Astrocyte of the cerebellum (primary cell): ENCODE measurements at regions not wholly inside any gene's neighbourhood (a gene's known extent, or its start where the extent isn't known, plus 50 kb on each side); places are given as distances from the start of the nearest gene placed in this dataset.

ENCODE experiments used
- DNase-seq: peaks from one replicate; pipeline ENCODE4 v3.0.0-alpha.2; 2011; ENCODE audit warnings: low read depth
- H3K4me3 ChIP-seq: 2 replicates; pipeline ENCODE4 v1.5.1; 2011; ENCODE audit warnings: mild to moderate bottlenecking, low read depth, low read length, moderate library complexity
- CTCF ChIP-seq: IDR thresholded peaks from 2 replicates; pipeline ENCODE4 v1.5.1; 2012; ENCODE audit warnings: low read length, low read depth, moderate library complexity, mild to moderate bottlenecking; ENCODE audit errors: missing control alignments
- in situ Hi-C: cut with HindIII; loops from 2 replicates; pipeline ENCODE4 v1.10.0; 2017; ENCODE audit warnings: low sequenced_read_pairs

GRCh38 chr15:57816599-57816998 is 110.1 kb downstream of the POLR2M start:
- no peak for TF ChIP-seq CTCF
- in situ Hi-C loops = no loop called here
- H3K4me3 ChIP-seq = no peak overlapping the region
- DNase-seq = no peak

DNA sequence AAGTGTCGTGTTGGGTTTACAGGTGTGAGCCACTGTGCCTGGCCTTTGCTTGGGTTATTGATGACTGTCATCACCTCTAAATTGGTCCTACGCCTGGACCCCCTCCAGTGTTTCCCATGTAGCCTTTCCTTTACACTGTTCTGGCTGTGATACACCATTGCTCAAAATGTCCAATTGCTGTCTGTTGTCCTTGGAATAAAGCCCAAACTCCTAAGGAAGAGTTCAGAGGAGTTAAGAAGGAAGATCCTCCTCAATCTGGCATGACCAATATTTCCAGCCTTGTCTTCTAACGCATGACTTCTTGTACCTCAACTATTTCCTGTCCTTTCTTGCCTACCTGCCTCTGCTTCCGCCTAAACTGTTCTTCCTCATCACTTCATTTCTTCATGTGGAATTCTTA is 113.1 kb downstream of the POLR2M start:
- no peak for DNase-seq
- no peak for TF ChIP-seq CTCF
- in situ Hi-C loops = no loop called here
- no peak overlapping the region for H3K4me3 ChIP-seq

- in situ Hi-C loops = no loop called here
- no peak for DNase-seq
- no peak overlapping the region for H3K4me3 ChIP-seq
- TF ChIP-seq CTCF = no peak
Measured at GRCh38 chr15:57820119-57820518, 113.6 kb downstream of the POLR2M start.

DNA sequence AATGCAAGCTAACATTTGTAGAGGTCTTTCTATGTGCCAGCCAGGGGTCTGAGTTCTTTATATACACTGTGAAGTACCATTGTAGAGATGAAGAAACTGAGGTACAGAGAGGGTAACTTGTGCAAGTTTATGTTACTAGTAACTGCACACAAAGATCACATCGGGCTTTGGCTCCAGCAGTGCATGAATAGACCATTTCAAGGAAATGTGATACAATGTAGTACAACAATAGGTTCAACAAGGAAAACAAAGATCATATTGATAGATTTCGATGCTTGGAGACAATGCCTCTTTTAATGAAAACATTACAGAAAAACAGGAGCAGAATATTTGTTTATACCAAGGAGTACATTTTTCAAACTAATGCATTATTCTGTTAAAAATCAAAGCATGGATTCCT is 115.3 kb downstream of the POLR2M start:
- DNase-seq = no peak
- no peak for TF ChIP-seq CTCF
- no peak overlapping the region for H3K4me3 ChIP-seq
- in situ Hi-C loops = no loop called here

GRCh38 chr15:57823325-57823882 is 116.9 kb downstream of the POLR2M start:
- in situ Hi-C loops = no loop called here
- DNase-seq = no peak
- TF ChIP-seq CTCF = no peak
- no peak overlapping the region for H3K4me3 ChIP-seq

GRCh38 chr15:57824186-57824585 is 117.7 kb downstream of the POLR2M start:
- H3K4me3 ChIP-seq = no peak overlapping the region
- in situ Hi-C loops = no loop called here
- DNase-seq = no peak
- TF ChIP-seq CTCF = no peak

- in situ Hi-C loops = no loop called here
Measured at GRCh38 chr15:57827021-57827420, 120.5 kb downstream of the POLR2M start.

More at GRCh38 chr15:57827021-57827420, 120.5 kb downstream of the POLR2M start:
- TF ChIP-seq CTCF = no peak
- no peak for DNase-seq
- H3K4me3 ChIP-seq = no peak overlapping the region
